ENCODE measurements at regions not wholly inside any gene's neighbourhood (a gene's known extent, or its start where the extent isn't known, plus 50 kb on each side); places are given as distances from the start of the nearest gene placed in this dataset.

- no peak for FAIRE-seq
- no peaks in the 10 kb centered on the region for H3K36me3 ChIP-seq (ENCODE audit: control insufficient read depth in 2 of 2, extremely low read depth in 1 of 2, insufficient read depth in 2 of 2, low read length in 2 of 2)
- DNase-seq (ENCODE audit: low read depth, low spot score): no peak
- TF ChIP-seq, protein P1, sequence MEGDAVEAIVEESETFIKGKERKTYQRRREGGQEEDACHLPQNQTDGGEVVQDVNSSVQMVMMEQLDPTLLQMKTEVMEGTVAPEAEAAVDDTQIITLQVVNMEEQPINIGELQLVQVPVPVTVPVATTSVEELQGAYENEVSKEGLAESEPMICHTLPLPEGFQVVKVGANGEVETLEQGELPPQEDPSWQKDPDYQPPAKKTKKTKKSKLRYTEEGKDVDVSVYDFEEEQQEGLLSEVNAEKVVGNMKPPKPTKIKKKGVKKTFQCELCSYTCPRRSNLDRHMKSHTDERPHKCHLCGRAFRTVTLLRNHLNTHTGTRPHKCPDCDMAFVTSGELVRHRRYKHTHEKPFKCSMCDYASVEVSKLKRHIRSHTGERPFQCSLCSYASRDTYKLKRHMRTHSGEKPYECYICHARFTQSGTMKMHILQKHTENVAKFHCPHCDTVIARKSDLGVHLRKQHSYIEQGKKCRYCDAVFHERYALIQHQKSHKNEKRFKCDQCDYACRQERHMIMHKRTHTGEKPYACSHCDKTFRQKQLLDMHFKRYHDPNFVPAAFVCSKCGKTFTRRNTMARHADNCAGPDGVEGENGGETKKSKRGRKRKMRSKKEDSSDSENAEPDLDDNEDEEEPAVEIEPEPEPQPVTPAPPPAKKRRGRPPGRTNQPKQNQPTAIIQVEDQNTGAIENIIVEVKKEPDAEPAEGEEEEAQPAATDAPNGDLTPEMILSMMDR (optimal IDR thresholded peaks at IDR 0.05 in 1 of 3, IDR thresholded peaks at IDR 0.05 in 1 of 3, conservative IDR thresholded peaks at IDR 0.05 in 1 of 3; ENCODE audit: extremely low read depth in 1 of 3, insufficient read depth in 2 of 3, low read length in 3 of 3): no peak
- no peak for TF ChIP-seq EZH2 (IDR thresholded peaks at IDR 0.05; ENCODE audit: low read length)
- H2AFZ ChIP-seq (ENCODE audit: control insufficient read depth, low read length): no peak overlapping the region
- no peaks in the 10 kb centered on the region for H3K79me2 ChIP-seq (ENCODE audit: control insufficient read depth, insufficient read depth, low read length)
- no peaks in the 10 kb centered on the region for H3K9me3 ChIP-seq (ENCODE audit: control insufficient read depth, low read depth, low read length)
- no peak overlapping the region for H3K27ac ChIP-seq (ENCODE audit: control insufficient read depth, insufficient read depth, low read length)
- no peaks in the 10 kb centered on the region for H3K9me1 ChIP-seq (ENCODE audit: control insufficient read depth, extremely low read depth, insufficient read depth, low read length)
- no peak overlapping the region for H3K4me2 ChIP-seq (ENCODE audit: control insufficient read depth, extremely low read depth, insufficient read depth, low read depth, low read length)
- no peak overlapping the region for H3K9ac ChIP-seq (ENCODE audit: control insufficient read depth, extremely low read depth, insufficient read depth, low read length)
- no peaks in the 10 kb centered on the region for H4K20me1 ChIP-seq (ENCODE audit: control insufficient read depth, extremely low read depth, insufficient read depth, low read length)
- dilution Hi-C loops (cut with MboI; ENCODE audit: extremely low pct_ligation_motif_present, low sequenced_read_pairs): no loop called here
- H3K4me1 ChIP-seq (ENCODE audit: control insufficient read depth, extremely low read depth, insufficient read depth, low read length): no peaks in the 10 kb centered on the region
- H3K4me3 ChIP-seq (ENCODE audit: control insufficient read depth in 2 of 3, extremely low read depth in 1 of 3, insufficient read depth in 2 of 3, low read depth in 1 of 3, low read length in 3 of 3): no peak overlapping the region
- H3K27me3 ChIP-seq (ENCODE audit: control insufficient read depth, extremely low read depth, insufficient read depth, low read length): no peaks in the 10 kb centered on the region
Observed at GRCh38 chr7:142647749-142648148, 101.5 kb upstream of the PRSS1 start.

GRCh38 chr7:142646386-142647140, 102.7 kb upstream of the PRSS1 start:
- Histone ChIP-seq H3K4me2 (ENCODE audit: control insufficient read depth, extremely low read depth, insufficient read depth, low read depth, low read length) (no peak overlapping the region), H3K27me3 (ENCODE audit: control insufficient read depth, extremely low read depth, insufficient read depth, low read length) (no peaks in the 10 kb centered on the region), H3K4me3 (ENCODE audit: control insufficient read depth in 2 of 3, extremely low read depth in 1 of 3, insufficient read depth in 2 of 3, low read depth in 1 of 3, low read length in 3 of 3) (no peak overlapping the region), H4K20me1 (ENCODE audit: control insufficient read depth, extremely low read depth, insufficient read depth, low read length) (no peaks in the 10 kb centered on the region), H2AFZ (ENCODE audit: control insufficient read depth, low read length) (no peak overlapping the region), H3K9ac (ENCODE audit: control insufficient read depth, extremely low read depth, insufficient read depth, low read length) (no peak overlapping the region), H3K4me1 (ENCODE audit: control insufficient read depth, extremely low read depth, insufficient read depth, low read length) (no peaks in the 10 kb centered on the region), H3K27ac (ENCODE audit: control insufficient read depth, insufficient read depth, low read length) (no peak overlapping the region), H3K9me3 (ENCODE audit: control insufficient read depth, low read depth, low read length) (no peaks in the 10 kb centered on the region), H3K9me1 (ENCODE audit: control insufficient read depth, extremely low read depth, insufficient read depth, low read length) (no peaks in the 10 kb centered on the region), H3K36me3 (ENCODE audit: control insufficient read depth in 2 of 2, extremely low read depth in 1 of 2, insufficient read depth in 2 of 2, low read length in 2 of 2) (no peaks in the 10 kb centered on the region), H3K79me2 (ENCODE audit: control insufficient read depth, insufficient read depth, low read length) (no peaks in the 10 kb centered on the region)
- TF ChIP-seq, protein P1 (optimal IDR thresholded peaks at IDR 0.05 in 1 of 3, IDR thresholded peaks at IDR 0.05 in 1 of 3, conservative IDR thresholded peaks at IDR 0.05 in 1 of 3; ENCODE audit: extremely low read depth in 1 of 3, insufficient read depth in 2 of 3, low read length in 3 of 3): no peak
- no peak for TF ChIP-seq EZH2 (IDR thresholded peaks at IDR 0.05; ENCODE audit: low read length)
- FAIRE-seq (no peak), DNase-seq (ENCODE audit: low read depth, low spot score) (no peak)
- dilution Hi-C loops (cut with MboI; ENCODE audit: extremely low pct_ligation_motif_present, low sequenced_read_pairs): no loop called here
